ENCODE measurements at regions not wholly inside any gene's neighbourhood (a gene's known extent, or its start where the extent isn't known, plus 50 kb on each side); places are given as distances from the start of the nearest gene placed in this dataset.

DNA sequence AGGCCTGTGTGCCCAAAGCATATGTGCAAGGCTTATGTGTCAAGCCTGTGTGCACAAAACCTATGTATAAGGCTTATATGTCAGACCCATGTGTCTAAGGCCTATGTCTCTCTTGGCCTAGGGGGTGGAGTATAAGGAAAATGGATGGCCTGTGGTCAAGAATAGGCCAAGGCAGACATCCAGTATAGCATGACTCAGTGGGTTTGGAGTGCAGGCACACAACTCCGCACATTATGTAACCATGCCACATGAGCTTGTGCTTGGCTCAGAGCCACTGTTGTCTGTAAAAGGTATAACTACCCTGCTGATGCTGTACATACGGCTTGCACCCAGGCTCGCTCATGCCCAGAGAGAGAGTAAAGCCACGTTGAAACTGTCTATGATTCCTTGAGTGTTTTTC is 626.4 kb upstream of the NUDT12 start:
- no peak for DNase-seq
- POLR2A ChIA-PET, result no interaction called here
- peak overlapping the region; percentile 47 to 74; a peak in 3 of 4 replicates for H3K27ac ChIP-seq (ENCODE audit: low read depth in 2 of 2, low read length in 1 of 2)

DNA sequence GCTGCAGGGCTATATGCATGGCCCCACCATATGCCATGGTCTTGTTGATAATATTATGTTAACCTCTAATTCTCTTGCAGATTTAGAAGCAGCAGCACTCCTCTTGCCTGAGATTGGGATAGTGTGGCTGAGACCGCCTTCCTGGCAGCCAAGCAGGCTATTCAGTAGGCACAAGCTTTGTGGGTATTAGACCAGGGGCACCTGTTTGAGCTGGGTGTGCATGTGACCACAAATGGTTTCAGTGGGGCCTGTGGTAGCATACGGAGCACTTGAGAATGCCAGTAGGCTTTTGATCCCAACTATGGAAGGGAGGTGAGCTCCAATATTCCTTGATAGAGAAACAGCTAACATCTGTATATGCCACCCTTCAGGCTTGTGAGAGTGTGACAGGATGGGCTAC is 625.1 kb upstream of the NUDT12 start:
- H3K36me3 ChIP-seq (replicated peaks in 1 of 2; ENCODE audit: control insufficient read depth in 1 of 2, insufficient read depth in 2 of 2, low read length in 1 of 2), result no peaks in the 10 kb centered on the region
- H3K9me3 ChIP-seq, result no peaks in the 10 kb centered on the region
- no peak overlapping the region for H3K4me3 ChIP-seq (ENCODE audit: low read depth in 2 of 2, low read length in 1 of 2)
- TF ChIP-seq, protein P1, sequence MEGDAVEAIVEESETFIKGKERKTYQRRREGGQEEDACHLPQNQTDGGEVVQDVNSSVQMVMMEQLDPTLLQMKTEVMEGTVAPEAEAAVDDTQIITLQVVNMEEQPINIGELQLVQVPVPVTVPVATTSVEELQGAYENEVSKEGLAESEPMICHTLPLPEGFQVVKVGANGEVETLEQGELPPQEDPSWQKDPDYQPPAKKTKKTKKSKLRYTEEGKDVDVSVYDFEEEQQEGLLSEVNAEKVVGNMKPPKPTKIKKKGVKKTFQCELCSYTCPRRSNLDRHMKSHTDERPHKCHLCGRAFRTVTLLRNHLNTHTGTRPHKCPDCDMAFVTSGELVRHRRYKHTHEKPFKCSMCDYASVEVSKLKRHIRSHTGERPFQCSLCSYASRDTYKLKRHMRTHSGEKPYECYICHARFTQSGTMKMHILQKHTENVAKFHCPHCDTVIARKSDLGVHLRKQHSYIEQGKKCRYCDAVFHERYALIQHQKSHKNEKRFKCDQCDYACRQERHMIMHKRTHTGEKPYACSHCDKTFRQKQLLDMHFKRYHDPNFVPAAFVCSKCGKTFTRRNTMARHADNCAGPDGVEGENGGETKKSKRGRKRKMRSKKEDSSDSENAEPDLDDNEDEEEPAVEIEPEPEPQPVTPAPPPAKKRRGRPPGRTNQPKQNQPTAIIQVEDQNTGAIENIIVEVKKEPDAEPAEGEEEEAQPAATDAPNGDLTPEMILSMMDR (IDR thresholded peaks at IDR 0.05), result no peak
- no peak for TF ChIP-seq SMC3 (IDR thresholded peaks at IDR 0.05; ENCODE audit: low read depth, low read length)
- no peak for TF ChIP-seq RFX5 (IDR thresholded peaks at IDR 0.05; ENCODE audit: low read length)
- TF ChIP-seq CHD2 (IDR thresholded peaks at IDR 0.05; ENCODE audit: low read length, partially characterized antibody), result no peak
- no peak for TF ChIP-seq TCF12 (IDR thresholded peaks at IDR 0.05)
- TF ChIP-seq, protein P2, sequence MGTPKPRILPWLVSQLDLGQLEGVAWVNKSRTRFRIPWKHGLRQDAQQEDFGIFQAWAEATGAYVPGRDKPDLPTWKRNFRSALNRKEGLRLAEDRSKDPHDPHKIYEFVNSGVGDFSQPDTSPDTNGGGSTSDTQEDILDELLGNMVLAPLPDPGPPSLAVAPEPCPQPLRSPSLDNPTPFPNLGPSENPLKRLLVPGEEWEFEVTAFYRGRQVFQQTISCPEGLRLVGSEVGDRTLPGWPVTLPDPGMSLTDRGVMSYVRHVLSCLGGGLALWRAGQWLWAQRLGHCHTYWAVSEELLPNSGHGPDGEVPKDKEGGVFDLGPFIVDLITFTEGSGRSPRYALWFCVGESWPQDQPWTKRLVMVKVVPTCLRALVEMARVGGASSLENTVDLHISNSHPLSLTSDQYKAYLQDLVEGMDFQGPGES (IDR thresholded peaks at IDR 0.05; ENCODE audit: low read depth, low read length), result no peak
- TF ChIP-seq FOXJ3 (CRISPR knock-in tag; IDR thresholded peaks at IDR 0.05), result no peak
- no peak for TF ChIP-seq MEF2A (IDR thresholded peaks at IDR 0.05; ENCODE audit: borderline replicate concordance, low read depth)
- no peak for TF ChIP-seq RAD21 (IDR thresholded peaks at IDR 0.05; ENCODE audit: low read length)
- no peak for TF ChIP-seq ELF1 (IDR thresholded peaks at IDR 0.05)
- no peak for TF ChIP-seq RXRA (IDR thresholded peaks at IDR 0.05; ENCODE audit: borderline replicate concordance, low read depth)
- H3K79me2 ChIP-seq (ENCODE audit: insufficient read depth), result no peaks in the 10 kb centered on the region
- no peak overlapping the region for H3K27ac ChIP-seq (ENCODE audit: low read depth in 2 of 2, low read length in 1 of 2)
- no peaks in the 10 kb centered on the region for H3K9me2 ChIP-seq
- H4K20me1 ChIP-seq (ENCODE audit: insufficient read depth), result no peaks in the 10 kb centered on the region
- WGBS (ENCODE audit: low lambda C conversion rate), result 100% methylated on average over 1 of the region's 2 CpGs
- H2AFZ ChIP-seq (ENCODE audit: low read depth), result no peak overlapping the region
- H3K27me3 ChIP-seq (ENCODE audit: insufficient read depth), result no peaks in the 10 kb centered on the region
- peaks cover 2% of the 10 kb centered on the region for H3F3A ChIP-seq (replicated peaks; ENCODE audit: insufficient read depth)
- no peaks in the 10 kb centered on the region; a peak in 1 of 4 replicates for H3K4me1 ChIP-seq (ENCODE audit: control insufficient read depth in 1 of 2, insufficient read depth in 2 of 2, low read depth in 1 of 2, low read length in 1 of 2)
- ChIA-PET CTCF (no interaction called here), POLR2A (no interaction called here)
- no peak for DNase-seq
- no peak overlapping the region for H3K9ac ChIP-seq
- no peak overlapping the region for H3K4me2 ChIP-seq

More for the DNA sequence above, 626.4 kb upstream of the NUDT12 start:
- H4K20me1 ChIP-seq (ENCODE audit: insufficient read depth), result no peaks in the 10 kb centered on the region
- WGBS (ENCODE audit: low lambda C conversion rate), result 77% methylated on average over 3 of the region's 4 CpGs
- H3K4me3 ChIP-seq (ENCODE audit: low read depth in 2 of 2, low read length in 1 of 2), result no peak overlapping the region
- H2AFZ ChIP-seq (ENCODE audit: low read depth), result no peak overlapping the region
- H3K36me3 ChIP-seq (replicated peaks in 1 of 2; ENCODE audit: control insufficient read depth in 1 of 2, insufficient read depth in 2 of 2, low read length in 1 of 2), result no peaks in the 10 kb centered on the region
- no peaks in the 10 kb centered on the region for H3K79me2 ChIP-seq (ENCODE audit: insufficient read depth)
- peaks cover 2% of the 10 kb centered on the region for H3F3A ChIP-seq (replicated peaks; ENCODE audit: insufficient read depth)
- no peaks in the 10 kb centered on the region for H3K9me2 ChIP-seq
- CTCF ChIA-PET, result interaction anchor here (1.0 to 1.4 kb wide), 2 partner anchors 10 to 15 kb away, joined by 4 to 5 read pairs; no protein-coding TSS in a partner anchor
- no peak overlapping the region for H3K9ac ChIP-seq
- no peak overlapping the region for H3K4me2 ChIP-seq
- H3K9me3 ChIP-seq, result no peaks in the 10 kb centered on the region
- no peaks in the 10 kb centered on the region for H3K27me3 ChIP-seq (ENCODE audit: insufficient read depth)
- TF ChIP-seq YY1 (IDR thresholded peaks at IDR 0.05; ENCODE audit: low read depth) (no peak; the same call in 1 of the 2 replicates), JUND (IDR thresholded peaks at IDR 0.05) (peak; percentile 33; the same call in 1 of the 2 replicates), TCF12 (IDR thresholded peaks at IDR 0.05) (peak; percentile 58; the same call in 1 of the 2 replicates), EZH2phosphoT487 (IDR thresholded peaks at IDR 0.05; ENCODE audit: borderline replicate concordance, low read depth) (no peak), FOSL2 (IDR thresholded peaks at IDR 0.05; ENCODE audit: borderline replicate concordance, low read depth) (no peak), NFIC (IDR thresholded peaks at IDR 0.05; ENCODE audit: borderline replicate concordance) (peak; percentile 68)
- TF ChIP-seq, protein P3, sequence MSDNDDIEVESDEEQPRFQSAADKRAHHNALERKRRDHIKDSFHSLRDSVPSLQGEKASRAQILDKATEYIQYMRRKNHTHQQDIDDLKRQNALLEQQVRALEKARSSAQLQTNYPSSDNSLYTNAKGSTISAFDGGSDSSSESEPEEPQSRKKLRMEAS (IDR thresholded peaks at IDR 0.05; ENCODE audit: low read depth), result peak; percentile 26; the same call in 1 of the 2 replicates
- TF ChIP-seq, protein P1 (IDR thresholded peaks at IDR 0.05), result no peak
- TF ChIP-seq, protein P4, sequence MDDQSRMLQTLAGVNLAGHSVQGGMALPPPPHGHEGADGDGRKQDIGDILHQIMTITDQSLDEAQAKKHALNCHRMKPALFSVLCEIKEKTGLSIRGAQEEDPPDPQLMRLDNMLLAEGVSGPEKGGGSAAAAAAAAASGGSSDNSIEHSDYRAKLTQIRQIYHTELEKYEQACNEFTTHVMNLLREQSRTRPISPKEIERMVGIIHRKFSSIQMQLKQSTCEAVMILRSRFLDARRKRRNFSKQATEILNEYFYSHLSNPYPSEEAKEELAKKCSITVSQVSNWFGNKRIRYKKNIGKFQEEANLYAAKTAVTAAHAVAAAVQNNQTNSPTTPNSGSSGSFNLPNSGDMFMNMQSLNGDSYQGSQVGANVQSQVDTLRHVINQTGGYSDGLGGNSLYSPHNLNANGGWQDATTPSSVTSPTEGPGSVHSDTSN (IDR thresholded peaks at IDR 0.05), result peak; percentile 37; the same call in 1 of the 2 replicates
- H3K4me1 ChIP-seq (ENCODE audit: control insufficient read depth in 1 of 2, insufficient read depth in 2 of 2, low read depth in 1 of 2, low read length in 1 of 2), result no peaks in the 10 kb centered on the region; a peak in 1 of 4 replicates
